Peyer's patch (tissue), 4 donors: ENCODE measurements at regions not wholly inside any gene's neighbourhood (a gene's known extent, or its start where the extent isn't known, plus 50 kb on each side); places are given as distances from the start of the nearest gene placed in this dataset.

Experiments
- CTCF ChIP-seq, 6 experiments: fragments of 450-650 bp in 4 of 6; fragments of 200-600 bp in 2 of 6; sonication (generic) in 1 of 6; IDR thresholded peaks; one replicate each; pipeline ENCODE4 v1.5.1; 2017 to 2019; ENCODE audit warnings: antibody characterized with exemption in 6 of 6, mild to moderate bottlenecking in 3 of 6, moderate library complexity in 1 of 6
- POLR2A ChIP-seq, 2 donors: fragments of 450-650 bp; IDR thresholded peaks; one replicate each; pipeline ENCODE4 v1.5.1; 2017; ENCODE audit warnings: antibody characterized with exemption in 2 of 2, mild to moderate bottlenecking in 2 of 2, moderate library complexity in 2 of 2

- TF ChIP-seq CTCF (IDR thresholded peaks at IDR 0.05): no peak
- no peak for TF ChIP-seq POLR2A (IDR thresholded peaks at IDR 0.05)
These were observed 1651.9 kb downstream of the C4orf33 start for GRCh38 chr4:130747842-130748241.
